T-helper 2 cell (primary cell): ENCODE measurements at regions not wholly inside any gene's neighbourhood (a gene's known extent, or its start where the extent isn't known, plus 50 kb on each side); places are given as distances from the start of the nearest gene placed in this dataset.
"Not testable (repeated sequence)": the region's sequence is repeated elsewhere in the genome, so short reads cannot be mapped to it uniquely, and the experiment has no call there.

Experiments used
- DNase-seq, 5 experiments: peaks; one replicate each; pipeline versions ENCODE4 v3.0.0 to v3.0.0-alpha.2; 2012 to 2022

- DNase-seq, result peak in 1 of 5 experiments; percentile 3
Observed at GRCh38 chr14:19267636-19268035, 166.5 kb downstream of the POTEG start.

- not testable (repeated sequence) for DNase-seq
Observed at GRCh38 chr14:19268047-19268627, 166.0 kb downstream of the POTEG start.

GRCh38 chr14:19272235-19272634 lies 161.9 kb downstream of the POTEG start:
- not testable (repeated sequence) for DNase-seq

GRCh38 chr14:19289669-19290068 lies 144.5 kb downstream of the POTEG start:
- DNase-seq, result not testable (repeated sequence)

- DNase-seq, result not testable (repeated sequence)
Observed at GRCh38 chr14:19300243-19300642, 133.9 kb downstream of the POTEG start.

GRCh38 chr14:19300838-19301237 lies 133.3 kb downstream of the POTEG start:
- not testable (repeated sequence) for DNase-seq

GRCh38 chr14:19303844-19304243 lies 130.3 kb downstream of the POTEG start:
- DNase-seq, result not testable (repeated sequence)

GRCh38 chr14:19304442-19304841 lies 129.7 kb downstream of the POTEG start:
- not testable (repeated sequence) for DNase-seq

- not testable (repeated sequence) for DNase-seq
Observed at GRCh38 chr14:19304918-19305317, 129.2 kb downstream of the POTEG start.

GRCh38 chr14:19305776-19306175 lies 128.4 kb downstream of the POTEG start:
- DNase-seq, result not testable (repeated sequence)

- DNase-seq, result not testable (repeated sequence)
Observed at GRCh38 chr14:19306405-19306804, 127.7 kb downstream of the POTEG start.

- not testable (repeated sequence) for DNase-seq
Observed at GRCh38 chr14:19311023-19311422, 123.1 kb downstream of the POTEG start.

- not testable (repeated sequence) for DNase-seq
Observed at GRCh38 chr14:19330678-19331077, 103.5 kb downstream of the POTEG start.

- not testable (repeated sequence) for DNase-seq
Observed at GRCh38 chr14:19337232-19338059, 96.7 kb downstream of the POTEG start.

GRCh38 chr14:19338060-19338372 lies 96.1 kb downstream of the POTEG start:
- not testable (repeated sequence) for DNase-seq

GRCh38 chr14:19340976-19341375 lies 93.2 kb downstream of the POTEG start:
- DNase-seq, result not testable (repeated sequence)

GRCh38 chr14:19341627-19342026 lies 92.5 kb downstream of the POTEG start:
- DNase-seq, result not testable (repeated sequence)

GRCh38 chr14:19344261-19344660 lies 89.9 kb downstream of the POTEG start:
- DNase-seq, result not testable (repeated sequence)

- not testable (repeated sequence) for DNase-seq
Observed at GRCh38 chr14:19344689-19345088, 89.5 kb downstream of the POTEG start.

GRCh38 chr14:19345298-19345911 lies 88.7 kb downstream of the POTEG start:
- not testable (repeated sequence) for DNase-seq

GRCh38 chr14:19346074-19346480 lies 88.1 kb downstream of the POTEG start:
- not testable (repeated sequence) for DNase-seq

- DNase-seq, result not testable (repeated sequence)
Observed at GRCh38 chr14:19346636-19347035, 87.5 kb downstream of the POTEG start.

GRCh38 chr14:19347112-19347511 lies 87.0 kb downstream of the POTEG start:
- not testable (repeated sequence) for DNase-seq
